GM19372 (cell line): ENCODE measurements at regions not wholly inside any gene's neighbourhood (a gene's known extent, or its start where the extent isn't known, plus 50 kb on each side); places are given as distances from the start of the nearest gene placed in this dataset.
"Not testable (repeated sequence)": the region's sequence is repeated elsewhere in the genome, so short reads cannot be mapped to it uniquely, and the experiment has no call there.

Experiments
- ATAC-seq: cut with Tn5 transposase; IDR thresholded peaks from one replicate; pipeline ENCODE4 v1.9.1; 2021; ENCODE audit warnings: mild to moderate bottlenecking, low read depth, moderate library complexity; ENCODE audit not compliant: unreplicated experiment

- no peak for ATAC-seq
These were observed 2675.7 kb downstream of the PCDH7 start for GRCh38 chr4:33395731-33396485.

- no peak for ATAC-seq
These were observed 2680.3 kb downstream of the PCDH7 start for GRCh38 chr4:33400504-33400903.

DNA sequence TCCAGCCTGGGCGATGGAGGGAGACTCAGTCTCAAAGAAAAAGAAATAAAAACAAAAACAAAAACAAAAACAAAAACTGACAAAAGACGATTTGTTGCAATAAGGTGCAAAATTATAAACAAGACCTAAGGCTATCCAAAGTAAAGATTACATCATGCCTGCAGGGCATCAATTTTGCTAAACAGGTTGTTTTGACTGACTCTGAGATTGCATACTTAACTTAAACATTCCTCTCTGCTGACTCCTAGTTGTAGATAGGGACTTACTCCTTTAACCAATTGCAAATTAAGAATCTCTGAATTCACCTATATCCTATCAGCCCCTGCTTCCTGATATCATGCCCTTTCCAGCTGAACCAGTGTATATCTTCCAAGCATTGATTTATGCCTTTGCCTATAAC lies 2687.3 kb downstream of the PCDH7 start:
- ATAC-seq, result no peak

GRCh38 chr4:33411182-33411581 lies 2691.0 kb downstream of the PCDH7 start:
- ATAC-seq, result no peak

- no peak for ATAC-seq
These were observed 2701.7 kb downstream of the PCDH7 start for GRCh38 chr4:33421887-33422286.

DNA sequence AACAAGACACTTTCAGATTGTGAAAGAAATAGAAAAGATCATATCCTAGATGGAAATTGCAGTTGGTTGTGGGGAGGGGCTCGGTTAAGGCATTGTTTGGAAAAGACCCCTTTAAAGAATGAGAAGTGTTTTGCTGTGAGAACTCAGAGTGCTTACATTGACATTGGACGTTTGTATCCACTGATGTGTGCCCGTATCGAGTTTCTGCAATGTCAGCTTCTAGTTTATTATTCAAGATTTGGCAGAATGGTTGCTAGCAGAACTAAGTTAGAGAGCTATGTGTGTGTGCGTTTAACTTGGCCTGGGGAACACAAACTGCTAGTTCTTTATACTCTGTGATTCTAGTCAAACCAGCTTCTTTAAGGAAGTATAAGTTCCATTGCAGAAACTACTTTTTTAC lies 2702.5 kb downstream of the PCDH7 start:
- ATAC-seq, result no peak

DNA sequence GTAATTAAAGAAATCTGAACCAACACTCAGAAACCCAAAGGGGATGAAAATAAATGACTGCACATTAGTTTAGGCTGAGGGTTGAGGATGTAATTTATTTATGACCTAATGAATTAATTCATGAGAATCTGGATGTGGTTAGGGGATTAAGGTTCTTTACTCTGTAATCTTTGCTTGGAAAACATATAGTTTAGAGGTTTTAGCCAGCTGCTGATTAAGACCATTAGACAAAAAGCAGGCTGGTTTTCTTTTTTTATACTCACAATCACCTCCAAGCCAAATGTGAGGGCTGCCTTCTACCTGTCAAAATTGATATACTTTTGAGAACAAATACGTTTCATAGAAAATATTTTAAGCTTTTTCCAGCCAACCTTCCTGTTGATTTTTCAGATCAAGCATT lies 2705.8 kb downstream of the PCDH7 start:
- no peak for ATAC-seq

DNA sequence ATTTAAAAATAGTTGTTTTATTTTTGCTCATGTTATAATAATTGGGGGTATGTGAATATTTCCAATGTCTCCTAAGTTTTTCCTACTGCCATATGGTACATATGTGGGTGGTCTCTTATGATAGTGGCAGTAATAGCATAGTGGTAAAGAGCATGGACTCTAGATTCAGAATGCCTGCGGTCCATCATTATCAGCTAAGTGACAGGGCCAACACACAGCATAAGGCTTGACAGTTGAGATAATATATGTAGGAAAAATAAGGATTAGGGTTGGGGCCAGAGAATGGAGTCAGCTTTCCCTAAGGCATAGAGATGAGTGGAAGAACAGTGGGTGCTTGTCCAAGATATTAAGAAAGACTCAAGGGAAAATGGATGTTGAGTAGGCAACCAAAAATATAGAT lies 2707.5 kb downstream of the PCDH7 start:
- no peak for ATAC-seq

DNA sequence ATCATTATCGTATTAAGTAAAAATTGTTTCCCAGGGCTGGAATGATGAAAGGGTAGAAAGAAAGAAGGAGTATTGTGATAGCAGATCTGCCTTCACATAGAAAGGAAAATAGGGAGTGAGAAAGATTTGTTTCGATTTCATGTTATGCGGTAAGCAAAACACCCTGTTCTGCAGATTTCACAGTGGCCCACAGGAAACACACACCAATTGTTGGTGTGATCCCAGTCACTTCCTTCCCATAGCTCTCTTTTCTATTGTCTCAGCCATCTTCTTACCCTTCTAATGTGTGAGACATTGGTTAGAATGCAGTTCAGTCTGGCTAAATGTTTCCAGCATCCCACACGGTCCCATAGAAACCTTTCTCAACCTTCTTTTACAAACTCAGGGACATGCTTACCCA lies 2709.8 kb downstream of the PCDH7 start:
- no peak for ATAC-seq

DNA sequence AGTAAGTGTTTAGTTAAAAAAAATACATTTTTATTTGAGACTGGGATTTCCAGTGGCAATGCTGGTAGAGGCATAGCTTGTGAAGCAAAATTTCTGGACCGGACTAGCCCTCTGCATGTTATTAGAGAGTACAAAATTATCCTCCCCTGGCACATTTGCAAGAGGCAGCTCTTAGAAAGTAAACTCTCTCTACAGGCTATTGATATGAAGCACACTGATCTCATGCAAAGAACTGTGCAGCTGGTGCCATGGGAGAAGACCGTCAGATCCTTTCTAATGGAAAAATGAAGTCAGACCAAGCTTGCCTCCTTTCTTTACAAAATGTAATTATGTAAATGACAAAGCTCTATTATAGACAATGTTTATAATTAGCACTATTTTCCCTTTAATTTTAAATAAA lies 2717.2 kb downstream of the PCDH7 start:
- ATAC-seq, result no peak

GRCh38 chr4:33446953-33447352 lies 2726.8 kb downstream of the PCDH7 start:
- ATAC-seq, result no peak

DNA sequence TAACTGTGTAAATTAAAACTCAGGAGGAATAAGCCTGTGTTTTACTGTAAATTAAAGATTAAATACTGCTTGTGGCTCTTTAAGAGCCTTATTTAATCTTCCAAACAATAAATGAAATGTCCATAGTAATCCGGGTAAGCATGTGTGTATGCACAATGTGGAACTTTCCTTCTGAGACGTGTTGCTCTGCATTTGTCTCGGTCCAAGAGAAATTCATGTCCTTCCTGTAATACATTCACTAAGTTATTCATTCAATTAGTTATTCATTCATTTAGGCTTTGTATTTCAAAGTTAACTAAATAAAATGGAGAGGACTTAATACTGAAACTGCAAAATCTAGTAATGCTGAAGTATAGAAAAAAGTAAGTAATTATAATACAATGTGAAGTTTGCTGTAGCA lies 2728.8 kb downstream of the PCDH7 start:
- no peak for ATAC-seq

DNA sequence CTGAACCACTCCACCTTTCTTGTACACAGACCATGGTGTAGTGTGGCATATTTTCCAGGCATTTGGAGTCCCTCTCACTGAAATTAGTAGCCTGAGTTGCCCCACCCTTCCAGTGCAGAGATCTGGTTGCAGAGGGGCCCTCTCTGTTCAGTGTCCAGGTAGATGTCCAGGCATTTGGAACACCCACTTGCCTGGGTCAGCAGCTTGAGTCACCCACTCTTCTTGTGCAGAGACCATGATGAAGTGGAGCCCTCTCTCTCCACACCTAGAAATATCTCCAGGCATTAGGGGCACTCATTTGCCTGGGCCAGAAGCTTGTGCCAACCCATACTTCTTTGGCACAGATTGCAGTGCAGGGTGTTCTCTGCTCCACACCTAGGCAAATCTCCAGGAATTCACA lies 2733.3 kb downstream of the PCDH7 start:
- ATAC-seq, result no peak

GRCh38 chr4:33453916-33454315 lies 2733.7 kb downstream of the PCDH7 start:
- no peak for ATAC-seq

DNA sequence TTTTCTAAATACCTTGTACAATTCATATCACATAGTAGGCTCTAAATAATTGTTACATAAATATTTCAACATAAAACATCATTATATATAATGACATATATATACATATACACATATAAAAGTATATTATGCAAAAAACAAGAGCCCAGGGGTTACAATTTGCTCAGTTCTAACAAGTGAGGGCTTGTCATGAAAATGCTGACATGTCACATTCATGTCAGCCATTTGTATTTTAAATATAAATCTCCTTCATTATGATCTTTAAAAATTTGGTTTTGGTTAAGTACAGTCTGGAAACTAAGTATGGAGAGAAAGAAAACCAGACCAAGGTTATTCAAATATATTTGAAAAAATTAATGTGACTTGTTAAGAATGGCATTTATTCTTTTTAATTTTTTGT lies 2745.4 kb downstream of the PCDH7 start:
- no peak for ATAC-seq

- no peak for ATAC-seq
These were observed 2747.1 kb downstream of the PCDH7 start for GRCh38 chr4:33467291-33467690.

- no peak for ATAC-seq
These were observed 2750.6 kb downstream of the PCDH7 start for GRCh38 chr4:33470805-33471204.

GRCh38 chr4:33477715-33478114 lies 2757.5 kb downstream of the PCDH7 start:
- no peak for ATAC-seq

DNA sequence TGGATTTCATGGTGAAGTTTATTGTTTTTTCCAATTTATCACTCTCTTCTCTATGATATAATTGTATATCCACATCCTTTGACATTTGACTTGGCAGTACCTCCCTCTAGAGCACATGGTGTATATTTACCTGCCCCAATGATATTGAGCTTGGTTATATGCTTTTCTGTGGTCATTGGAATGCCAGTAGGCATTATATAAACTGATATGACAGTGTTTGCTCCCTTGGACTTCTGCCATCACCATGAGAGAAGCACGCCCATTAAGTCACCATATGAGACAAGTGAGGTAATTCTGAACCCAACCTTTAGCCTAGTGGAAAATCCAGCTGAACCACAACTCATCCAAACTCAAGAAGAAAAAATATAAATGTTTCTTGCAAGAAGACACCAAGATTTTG lies 2761.5 kb downstream of the ARAP2 start:
- no peak for ATAC-seq

- ATAC-seq, result no peak
These were observed 2759.2 kb downstream of the ARAP2 start for GRCh38 chr4:33485111-33485510.

DNA sequence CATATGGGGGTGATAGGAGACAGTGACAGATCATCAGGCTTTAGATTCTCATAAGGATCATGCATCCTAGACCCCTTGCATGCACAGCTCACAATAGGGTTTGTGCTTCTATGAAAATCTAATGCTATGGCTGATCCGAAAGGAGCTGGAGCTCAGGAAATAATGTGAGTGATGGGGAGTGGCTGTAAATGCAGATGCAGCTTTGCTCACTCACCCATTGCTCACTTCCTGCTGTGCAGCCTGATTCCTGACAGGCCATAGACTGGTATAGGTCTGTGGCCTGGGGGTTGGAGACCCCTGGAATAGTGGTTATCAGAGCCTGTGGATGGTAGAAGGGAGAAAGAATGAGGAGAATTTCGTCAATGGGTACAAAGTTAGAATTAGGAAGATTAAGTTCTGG lies 2751.1 kb downstream of the ARAP2 start:
- no peak for ATAC-seq

- ATAC-seq, result no peak
These were observed 2750.2 kb downstream of the ARAP2 start for GRCh38 chr4:33494150-33494549.

GRCh38 chr4:33501587-33501986 lies 2742.7 kb downstream of the ARAP2 start:
- ATAC-seq, result not testable (repeated sequence)
